Stimulated activated CD4-positive, alpha-beta T cell treated with anti-CD3 and anti-CD28 coated beads, TNF-alpha, amount 100 ng/mL, for 48 hours (primary cell): ENCODE measurements at regions not wholly inside any gene's neighbourhood (a gene's known extent, or its start where the extent isn't known, plus 50 kb on each side); places are given as distances from the start of the nearest gene placed in this dataset.
"Not testable (repeated sequence)": the region's sequence is repeated elsewhere in the genome, so short reads cannot be mapped to it uniquely, and the experiment has no call there.

Source experiments
- DNase-seq, 3 donors: peaks; one replicate each; pipeline ENCODE4 v3.0.0-alpha.2; 2020; ENCODE audit warnings: low read depth in 3 of 3

DNA sequence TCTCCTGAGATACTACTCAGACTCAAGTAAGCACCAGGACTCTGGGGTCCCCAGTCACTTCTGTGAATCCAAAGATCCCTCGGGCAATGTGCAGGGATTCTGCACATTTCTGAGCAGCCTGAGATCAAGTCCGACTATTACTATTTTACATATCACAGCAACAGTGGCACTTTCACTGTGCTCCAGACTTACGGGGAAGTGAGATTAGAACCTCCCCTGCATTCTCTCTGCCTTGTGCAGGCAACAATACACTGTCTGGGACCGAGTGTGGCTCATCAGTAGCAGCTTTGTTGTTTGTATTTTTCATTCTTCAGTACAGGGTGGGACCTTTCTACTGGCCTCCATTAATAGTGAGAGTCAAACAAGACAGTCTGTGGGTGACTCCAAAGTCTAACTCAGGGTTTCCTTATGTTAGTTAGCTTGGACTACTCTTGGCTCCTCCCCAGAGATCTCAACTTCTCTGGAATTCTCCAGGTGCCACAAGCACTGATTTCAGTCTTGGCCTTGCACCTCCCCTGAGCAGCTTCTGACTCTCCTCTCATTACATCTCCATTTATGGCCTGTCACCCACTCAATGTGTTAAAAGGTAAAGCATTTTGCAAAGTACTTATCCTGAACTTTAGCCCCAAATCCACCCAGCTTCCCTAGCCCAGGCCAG, 76.2 kb upstream of the TOP3B start:
- DNase-seq = no peak

DNA sequence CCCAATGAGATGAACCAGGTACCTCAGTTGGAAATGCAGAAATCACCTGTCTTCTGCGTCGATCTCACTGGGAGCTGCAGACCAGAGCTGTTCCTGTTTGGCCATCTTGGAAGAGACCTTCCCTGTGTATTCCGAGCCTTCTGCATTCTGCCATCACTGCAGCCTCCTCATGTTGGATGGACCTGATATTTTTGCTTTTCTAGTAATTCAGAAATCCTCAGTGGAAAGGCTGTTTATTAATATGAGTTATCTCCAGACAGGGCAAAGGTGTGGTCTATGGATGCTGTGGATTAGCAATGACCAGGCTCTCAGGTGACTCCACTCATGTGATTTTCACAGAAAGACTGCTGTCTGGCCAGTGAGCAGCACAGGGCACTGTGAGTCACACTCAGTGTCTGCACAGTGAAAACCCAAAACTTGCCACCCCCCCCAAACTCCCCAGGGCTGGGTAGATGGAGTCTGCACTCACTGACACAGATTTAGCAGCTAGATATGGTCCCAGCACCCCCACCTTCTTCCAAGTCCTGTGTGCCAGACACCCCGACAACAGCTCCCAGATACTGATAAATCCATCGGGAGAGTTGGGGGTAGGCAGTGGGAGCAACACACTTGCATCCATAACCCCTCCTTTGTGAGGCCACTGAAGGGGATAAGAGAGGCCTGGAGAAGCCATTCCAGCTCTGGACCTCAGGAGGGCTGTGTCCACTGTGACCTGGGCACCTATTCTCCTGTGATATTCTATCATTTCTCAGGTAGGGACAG, 75.2 kb upstream of the TOP3B start:
- DNase-seq = no peak

DNA sequence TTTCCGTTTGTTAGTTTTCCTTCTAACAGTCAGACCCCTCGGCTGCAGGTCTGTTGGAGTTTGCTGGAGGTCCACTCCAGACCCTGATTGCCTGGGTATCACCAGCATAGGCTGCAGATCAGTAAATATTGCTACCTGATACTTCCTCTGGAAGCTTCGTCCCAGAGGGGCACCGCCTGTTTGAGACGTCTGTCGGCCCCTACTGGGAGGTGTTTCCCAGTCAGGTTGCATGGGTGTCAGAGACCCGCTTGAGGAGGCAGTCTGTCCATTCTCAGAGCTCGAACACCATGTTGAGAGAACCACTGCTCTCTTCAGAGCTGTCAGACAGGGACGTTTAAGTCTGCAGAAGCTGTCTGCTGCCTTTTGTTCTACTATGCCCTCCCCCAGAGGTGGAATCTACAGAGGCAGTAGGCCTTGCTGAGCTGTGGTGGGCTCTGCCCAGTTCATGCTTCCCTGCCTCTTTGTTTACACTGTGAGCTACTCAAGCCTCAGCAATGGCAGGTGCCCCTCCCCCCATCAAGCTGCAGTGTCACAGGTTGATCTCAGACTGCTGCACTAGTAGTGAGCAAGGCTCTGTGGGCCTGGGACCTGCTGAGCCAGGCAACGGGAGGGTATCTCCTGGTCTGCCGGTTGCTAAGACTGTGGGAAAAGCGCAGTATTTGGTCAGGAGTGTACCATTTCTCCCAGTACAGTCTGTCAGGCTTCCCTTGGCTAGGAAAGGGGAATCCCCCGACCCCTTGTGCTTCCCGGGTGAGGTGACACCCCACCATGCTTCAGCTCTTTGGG, 74.4 kb upstream of the TOP3B start:
- DNase-seq = not testable (repeated sequence)

DNA sequence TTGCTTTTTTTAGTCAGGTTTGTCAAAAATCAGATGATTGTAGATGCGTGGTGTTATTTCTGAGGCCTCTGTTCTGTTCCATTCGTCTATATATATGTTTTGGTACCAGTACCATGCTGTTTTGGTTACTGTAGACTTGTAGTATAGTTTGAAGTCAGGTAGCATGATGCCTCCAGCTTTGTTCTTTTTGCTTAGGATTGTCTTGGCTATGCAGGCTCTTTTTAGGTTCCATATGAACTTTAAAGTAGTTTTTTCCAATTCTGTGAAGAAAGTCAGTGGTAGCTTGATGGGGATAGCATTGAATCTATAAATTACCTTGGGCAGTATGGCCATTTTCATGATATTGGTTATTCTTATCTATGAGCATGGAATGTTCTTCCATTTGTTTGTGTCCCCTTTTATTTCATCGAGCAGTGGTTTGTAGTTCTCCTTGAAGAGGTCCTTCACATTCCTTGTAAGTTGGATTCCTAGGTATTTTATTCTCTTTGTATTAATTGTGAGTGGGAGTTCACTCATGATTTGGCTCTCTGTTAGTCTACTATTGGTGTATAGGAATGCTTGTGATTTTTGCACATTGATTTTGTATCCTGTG, 70.1 kb upstream of the TOP3B start:
- not testable (repeated sequence) for DNase-seq

DNA sequence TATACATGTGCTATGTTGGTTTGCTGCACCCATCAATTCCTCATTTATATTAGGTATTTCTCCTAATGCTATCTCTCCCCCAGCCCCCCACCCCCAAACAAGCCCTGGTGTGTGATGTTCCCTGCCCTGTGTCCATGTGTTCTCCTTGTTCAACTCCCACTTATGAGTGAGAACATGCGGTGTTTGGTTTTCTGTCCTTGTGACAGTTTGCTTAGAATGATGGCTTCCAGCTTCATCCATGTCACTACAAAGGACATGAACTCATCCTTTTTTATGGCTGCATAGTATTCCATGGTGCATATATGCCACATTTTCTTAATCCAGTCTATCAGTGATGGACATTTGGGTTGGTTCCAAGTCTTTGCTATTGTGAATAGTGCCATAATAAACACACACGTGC, 68.4 kb upstream of the TOP3B start:
- DNase-seq = not testable (repeated sequence)

DNA sequence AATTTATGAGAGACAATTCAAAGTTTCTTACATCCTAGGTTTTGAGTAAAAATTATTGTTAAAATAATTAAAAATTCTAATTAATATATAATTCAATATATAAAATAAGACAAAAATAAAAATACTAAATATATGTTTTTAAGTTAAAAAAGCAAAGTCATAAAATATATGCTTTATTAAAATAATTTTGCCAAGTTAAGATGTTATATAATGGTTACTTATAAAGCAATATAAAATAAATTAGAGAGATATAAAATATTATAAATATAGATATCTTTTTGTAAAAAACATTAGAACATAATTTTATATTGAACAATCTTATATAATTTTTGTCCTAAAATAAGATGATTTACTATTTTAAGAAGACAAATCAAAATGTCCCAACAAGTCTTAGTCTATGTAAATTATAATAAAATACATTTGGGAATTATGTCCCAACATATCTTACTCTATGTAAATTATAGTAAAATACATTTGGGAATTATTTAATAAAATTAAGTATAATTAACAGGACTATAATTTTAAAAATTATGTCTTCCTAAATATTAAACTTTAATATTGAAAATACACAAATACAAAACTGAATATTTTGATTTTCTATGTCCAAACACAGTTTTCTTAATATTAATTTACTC, 67.7 kb upstream of the TOP3B start:
- DNase-seq = no peak

DNA sequence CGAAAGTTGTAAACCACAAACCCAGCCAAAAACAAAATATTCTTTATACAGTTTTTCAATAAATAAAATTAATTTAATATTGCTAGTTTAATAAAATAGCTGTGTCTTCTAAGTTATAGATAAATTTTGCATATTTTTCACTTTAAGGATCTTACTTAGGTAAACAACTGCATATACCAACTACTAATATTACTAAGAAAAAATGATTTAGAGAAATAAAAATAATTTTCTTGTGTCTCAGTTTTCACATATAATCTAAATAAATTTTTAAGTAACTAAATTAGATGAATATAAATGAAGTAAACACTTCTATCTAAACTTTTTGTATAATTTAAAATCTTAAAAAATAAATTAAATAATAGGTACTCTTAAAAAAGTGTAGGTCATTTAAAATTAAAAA, 67.1 kb upstream of the TOP3B start:
- DNase-seq = no peak

DNA sequence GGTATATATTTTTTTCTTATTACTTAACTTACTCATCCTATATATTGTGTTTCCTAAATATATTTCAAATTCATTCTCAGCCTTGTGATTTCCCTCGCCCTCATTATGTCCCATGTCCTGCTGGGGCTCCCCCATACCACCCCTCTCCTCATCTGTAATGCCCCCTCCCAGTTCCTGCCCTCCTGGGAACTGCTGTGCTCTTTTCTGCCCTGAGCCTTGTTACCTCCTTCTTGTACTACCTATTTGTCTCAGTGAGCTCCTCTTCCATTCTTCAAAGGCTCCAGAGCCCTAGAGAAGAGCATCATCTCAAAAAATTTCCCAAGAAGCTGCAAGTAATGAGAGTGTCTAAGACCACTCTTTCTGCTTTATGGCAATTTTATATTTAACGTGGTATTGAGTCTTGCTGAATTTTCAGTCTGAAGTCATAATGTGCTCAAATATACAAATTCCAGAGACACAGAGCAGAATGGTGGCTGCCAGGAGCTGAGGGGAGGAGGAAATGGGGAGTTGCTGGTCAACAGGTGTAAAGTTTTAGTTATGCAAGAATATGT, 66.5 kb upstream of the TOP3B start:
- DNase-seq = no peak

DNA sequence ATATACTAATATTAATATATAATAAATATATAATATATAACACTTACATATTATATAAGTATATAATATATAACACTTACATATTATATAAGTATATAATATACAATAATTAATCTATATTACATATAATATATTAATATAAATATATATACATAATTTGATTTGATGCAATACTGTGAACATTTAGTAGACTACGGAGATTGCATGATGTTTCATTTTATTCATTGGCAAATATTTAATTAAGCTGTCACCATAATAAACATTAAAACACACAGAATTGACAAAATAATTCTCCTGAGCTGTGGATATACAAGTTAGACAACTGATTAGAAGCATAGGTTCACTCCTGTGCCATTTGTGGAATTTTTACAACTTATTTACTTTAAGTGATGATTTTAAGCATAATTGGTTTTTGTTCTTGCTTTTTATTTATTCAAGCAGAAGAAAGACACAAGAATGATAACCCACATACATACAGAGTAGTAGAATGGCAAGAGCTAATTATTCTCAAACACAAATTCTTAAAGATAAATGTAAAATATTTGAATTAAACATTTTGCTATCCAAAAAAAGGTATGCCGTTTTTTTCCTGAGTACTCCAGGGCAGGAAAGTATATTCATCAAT, 65.8 kb upstream of the TOP3B start:
- no peak for DNase-seq

DNA sequence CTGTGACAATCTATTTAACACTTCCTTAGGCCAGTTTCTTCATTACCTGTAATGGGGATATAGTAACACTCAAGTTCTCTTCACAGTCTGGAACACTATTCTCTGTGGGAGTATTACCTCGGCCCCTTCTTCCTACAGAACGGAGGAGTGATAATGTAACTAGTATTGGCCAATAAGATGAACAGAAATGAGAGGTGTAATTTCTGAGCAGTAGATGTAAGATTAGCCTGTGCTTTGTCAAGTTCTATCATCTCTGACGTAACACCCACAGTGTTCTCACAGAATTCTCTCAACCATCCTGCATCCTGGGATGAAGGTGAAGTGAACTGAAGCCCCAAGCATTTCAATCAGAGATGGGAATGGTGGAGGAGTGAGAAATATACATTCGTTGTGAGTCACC, 65.2 kb upstream of the TOP3B start:
- DNase-seq = no peak

DNA sequence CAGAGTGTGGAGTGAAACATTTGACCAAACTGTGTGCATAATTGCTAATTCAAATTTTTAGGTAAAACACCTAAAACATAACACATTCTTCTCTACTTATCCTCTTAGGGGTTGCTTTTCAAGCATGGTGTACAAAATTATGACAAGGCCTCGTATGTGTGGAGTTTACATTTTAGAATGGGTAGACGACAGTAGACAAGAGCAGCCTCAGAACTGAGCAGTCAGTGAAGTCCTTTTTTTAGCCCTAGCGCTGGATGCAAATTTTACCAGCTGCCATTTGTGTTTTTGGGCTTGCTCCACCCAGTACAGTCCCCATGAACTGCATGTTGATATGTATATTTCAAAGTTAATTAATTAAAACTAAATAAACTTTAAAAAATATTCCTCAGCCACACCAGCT, 64.7 kb upstream of the TOP3B start:
- DNase-seq = no peak

DNA sequence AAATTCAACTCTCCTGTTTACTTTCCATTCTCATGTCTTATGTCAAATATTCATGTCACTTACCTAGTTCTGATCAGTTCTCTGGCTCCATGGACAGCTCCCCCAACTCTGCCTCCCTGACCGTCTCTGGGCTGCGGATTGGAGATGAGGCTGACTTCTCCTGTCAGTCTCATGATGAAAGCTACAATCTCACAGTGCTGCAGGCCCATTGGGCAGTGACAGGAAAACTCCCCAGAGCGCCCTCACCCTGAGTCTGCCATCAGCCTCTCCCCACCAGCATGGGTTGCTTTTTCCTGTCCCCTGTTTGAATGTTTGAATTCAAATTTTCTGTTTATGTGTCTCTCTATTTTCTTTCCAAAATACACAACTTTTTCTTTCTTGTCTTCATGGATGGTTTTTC, 63.8 kb upstream of the TOP3B start:
- no peak for DNase-seq

DNA sequence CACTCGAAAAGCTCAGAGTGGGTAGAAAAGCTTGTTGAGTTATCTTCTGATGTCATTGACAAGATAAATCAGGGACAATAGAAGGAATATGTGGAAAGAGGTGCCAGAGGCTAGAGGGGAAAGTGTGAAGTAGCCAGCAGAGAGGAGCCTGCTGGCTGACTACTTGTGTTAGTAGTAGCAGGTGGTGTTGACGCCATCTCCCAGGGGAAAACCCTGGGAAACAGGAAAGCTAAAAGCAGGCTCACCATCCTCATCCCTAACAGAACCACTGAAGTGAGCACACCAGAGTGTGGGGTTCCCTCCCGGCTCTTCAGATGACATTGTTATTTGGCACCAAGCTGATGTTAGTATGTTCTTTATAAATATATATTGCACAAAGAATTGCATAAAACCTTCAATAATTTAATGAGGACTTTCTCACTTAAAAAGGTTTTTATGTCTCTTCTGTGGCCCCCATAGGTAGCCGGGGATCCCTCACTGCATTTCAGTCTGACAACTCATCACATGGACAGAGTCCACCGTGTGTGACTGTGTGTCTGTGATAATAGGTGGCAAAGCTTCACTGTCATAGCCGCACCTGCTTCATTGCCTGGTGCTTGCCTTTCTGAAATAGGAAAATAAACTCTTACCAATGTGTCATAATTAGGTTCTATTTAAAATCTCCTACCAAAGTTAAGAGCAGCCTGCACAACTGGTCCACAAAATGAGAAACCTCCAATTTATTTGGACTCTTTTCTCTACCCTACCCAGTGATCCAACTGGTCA, 63.2 kb upstream of the TOP3B start:
- no peak for DNase-seq

DNA sequence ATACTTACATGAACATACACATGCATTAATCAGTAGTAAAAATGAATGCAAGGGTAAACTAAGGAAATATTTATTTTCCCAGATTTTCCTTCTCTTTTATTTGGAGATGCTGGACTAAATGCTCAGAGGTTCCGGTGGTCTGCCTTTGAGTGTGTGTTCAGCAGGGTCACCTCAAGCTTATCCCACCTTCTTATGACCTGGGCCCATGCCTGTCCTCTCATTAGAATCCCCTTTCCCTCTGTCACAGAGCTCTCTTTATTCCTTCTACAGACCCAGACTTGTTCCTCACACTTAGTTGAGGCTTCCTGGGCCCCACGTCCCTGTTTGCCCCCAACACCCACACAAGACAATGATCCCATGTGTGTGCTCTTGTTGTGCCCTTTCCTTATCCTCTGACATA, 61.6 kb upstream of the TOP3B start:
- no peak for DNase-seq

DNA sequence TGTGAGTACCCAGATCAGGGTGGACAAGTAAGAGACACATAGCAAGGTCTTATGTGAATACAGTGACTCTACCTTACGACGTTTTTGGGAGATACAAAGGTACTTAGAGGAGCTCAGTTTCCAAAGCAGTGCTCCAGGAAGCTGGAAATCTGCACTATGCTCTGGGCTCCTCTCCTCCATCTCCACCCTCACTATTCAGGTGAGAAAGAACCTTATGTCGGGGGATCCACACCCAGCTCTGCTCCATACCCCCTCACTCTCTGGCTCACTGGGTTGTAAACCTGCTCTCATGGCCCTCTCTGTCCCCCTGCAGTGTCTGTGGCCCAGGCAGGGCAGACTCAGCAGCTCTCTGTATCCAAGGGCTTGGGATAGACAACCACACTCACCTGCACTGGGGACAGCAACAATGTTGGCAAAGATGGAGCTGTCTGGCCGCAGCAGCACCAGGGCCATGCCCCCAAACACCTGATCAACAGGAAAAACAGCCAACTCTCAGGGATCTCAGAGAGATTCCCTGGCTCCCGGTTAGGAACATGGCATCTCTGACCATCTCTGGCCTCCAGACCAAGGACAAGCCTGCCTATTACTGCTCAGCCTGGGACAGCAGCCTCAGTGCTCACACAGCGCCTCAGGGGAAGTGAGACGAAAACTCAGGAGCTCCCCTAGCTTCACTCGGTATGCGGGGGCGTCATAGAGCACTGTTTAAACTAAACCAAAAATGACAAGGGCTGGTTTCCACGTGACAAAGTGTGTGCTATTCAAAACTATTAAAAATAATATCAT, 60.9 kb upstream of the TOP3B start:
- DNase-seq = no peak

DNA sequence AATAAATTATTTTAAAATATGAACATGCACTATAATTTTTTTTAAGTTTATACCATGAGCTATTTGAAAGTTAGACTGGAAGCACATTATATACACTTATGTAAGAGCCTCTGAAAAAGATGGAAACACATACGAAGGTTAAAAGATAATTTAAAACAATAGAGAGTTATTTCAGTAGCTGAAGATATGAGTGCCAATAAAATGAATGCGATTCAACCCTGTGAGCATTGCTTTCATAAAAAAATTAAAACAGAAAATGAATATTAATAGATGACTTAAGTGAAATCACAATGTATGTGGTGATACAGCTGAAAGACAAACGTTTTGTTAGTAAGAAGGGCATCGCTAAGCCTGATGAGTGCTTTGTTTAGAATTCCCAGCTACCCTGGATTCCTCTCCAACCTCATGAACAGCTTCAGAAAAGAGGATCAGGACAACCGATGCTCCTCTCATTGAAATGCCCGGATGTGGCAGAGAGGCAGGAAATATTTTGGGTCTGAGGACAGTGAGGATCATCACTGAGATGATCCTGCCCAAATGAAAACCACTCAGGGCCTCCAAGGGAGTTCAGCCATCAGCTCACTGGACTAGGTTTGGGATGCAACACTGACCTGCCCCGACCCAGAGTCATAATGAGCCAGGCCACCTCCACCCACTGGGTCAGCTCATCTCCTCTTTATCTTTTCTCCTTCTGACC, 60.2 kb upstream of the TOP3B start:
- DNase-seq = no peak

DNA sequence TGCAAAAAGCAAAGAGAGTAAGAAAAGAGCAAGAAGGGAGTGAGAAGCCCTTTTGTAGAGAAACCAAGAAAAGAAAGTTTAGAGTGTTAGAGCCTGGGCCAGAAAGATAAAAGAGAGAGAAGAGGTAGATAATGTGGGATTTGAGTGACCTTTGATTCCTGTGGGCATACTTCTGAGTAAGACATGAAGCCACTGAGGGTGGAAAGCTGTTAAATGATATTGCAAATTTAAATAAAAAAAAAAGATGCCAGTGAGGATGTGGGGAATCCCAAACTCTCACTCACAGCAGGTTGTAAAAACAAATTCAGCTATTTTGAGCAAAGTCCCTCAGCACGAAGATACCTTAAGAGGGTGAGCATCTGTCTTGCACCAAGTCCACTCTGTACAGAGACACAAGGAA, 59.4 kb upstream of the TOP3B start:
- DNase-seq = no peak

DNA sequence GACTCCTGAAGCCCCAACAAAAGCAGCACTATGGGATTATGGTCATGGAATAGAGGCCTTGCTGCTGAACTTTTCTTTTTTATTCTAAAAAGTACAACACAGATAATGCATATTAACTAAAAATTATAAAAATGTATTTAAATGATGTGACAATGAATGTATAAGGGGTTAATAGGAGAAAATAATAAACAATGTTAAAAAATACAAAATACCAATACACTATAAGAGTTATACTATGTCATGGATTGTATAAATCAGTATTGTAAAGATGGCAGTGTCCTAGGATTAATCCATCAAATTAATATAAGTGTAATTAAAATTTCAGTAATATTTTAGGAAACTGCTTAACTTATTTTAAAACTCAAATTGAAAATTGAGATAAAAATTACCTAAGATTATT, 58.3 kb upstream of the TOP3B start:
- DNase-seq = no peak

DNA sequence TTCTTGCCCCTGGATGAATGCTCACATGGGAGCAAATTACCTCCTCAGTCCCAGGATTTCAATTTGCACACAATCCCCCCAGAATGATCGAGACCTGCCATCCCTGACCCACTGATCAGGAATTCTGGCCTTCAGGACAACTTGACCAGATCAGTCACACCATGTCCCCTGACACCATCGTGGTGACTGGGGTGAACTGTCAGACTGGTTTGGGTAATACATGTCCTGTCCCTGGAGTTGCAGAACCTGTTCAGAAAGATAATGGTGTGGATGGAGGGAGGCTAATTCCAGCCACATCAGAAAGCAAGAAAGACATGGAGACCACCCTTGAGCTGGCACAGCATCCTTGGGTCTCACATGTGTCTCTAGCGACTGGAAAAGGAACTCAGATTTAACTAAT, 57.9 kb upstream of the TOP3B start:
- DNase-seq = no peak
